GM21526 (cell line): ENCODE measurements at regions not wholly inside any gene's neighbourhood (a gene's known extent, or its start where the extent isn't known, plus 50 kb on each side); places are given as distances from the start of the nearest gene placed in this dataset.

Experiments used
- ATAC-seq: cut with Tn5 transposase; IDR thresholded peaks from one replicate; pipeline ENCODE4 v1.9.1; 2021; ENCODE audit warnings: moderate library complexity; ENCODE audit not compliant: unreplicated experiment, low FRiP score

GRCh38 chr5:73312146-73312871 lies 136.3 kb downstream of the FOXD1 start:
- ATAC-seq: no peak

GRCh38 chr5:73311291-73312110 lies 137.1 kb downstream of the FOXD1 start:
- ATAC-seq: no peak

- ATAC-seq: no peak
Observed at GRCh38 chr5:73307645-73308355, 134.8 kb downstream of the TMEM174 start.

GRCh38 chr5:73306741-73307275 lies 133.8 kb downstream of the TMEM174 start:
- no peak for ATAC-seq

GRCh38 chr5:73306078-73306719 lies 133.2 kb downstream of the TMEM174 start:
- no peak for ATAC-seq

GRCh38 chr5:73305386-73305785 lies 132.4 kb downstream of the TMEM174 start:
- no peak for ATAC-seq

- no peak for ATAC-seq
Observed at GRCh38 chr5:73304381-73304780, 131.4 kb downstream of the TMEM174 start.

- ATAC-seq: no peak
Observed at GRCh38 chr5:73303148-73304079, 130.4 kb downstream of the TMEM174 start.

- ATAC-seq: no peak
Observed at GRCh38 chr5:73302797-73303147, 129.8 kb downstream of the TMEM174 start.

GRCh38 chr5:73301208-73301901 lies 128.4 kb downstream of the TMEM174 start:
- no peak for ATAC-seq

GRCh38 chr5:73300337-73301207 lies 127.6 kb downstream of the TMEM174 start:
- no peak for ATAC-seq

- no peak for ATAC-seq
Observed at GRCh38 chr5:73299665-73300336, 126.8 kb downstream of the TMEM174 start.

GRCh38 chr5:73298772-73299630 lies 126.0 kb downstream of the TMEM174 start:
- no peak for ATAC-seq

GRCh38 chr5:73298251-73298771 lies 125.3 kb downstream of the TMEM174 start:
- no peak for ATAC-seq

- ATAC-seq: no peak
Observed at GRCh38 chr5:73297430-73297829, 124.4 kb downstream of the TMEM174 start.

GRCh38 chr5:73296772-73297171 lies 123.8 kb downstream of the TMEM174 start:
- no peak for ATAC-seq
